GM15510 (cell line): ENCODE measurements at regions not wholly inside any gene's neighbourhood (a gene's known extent, or its start where the extent isn't known, plus 50 kb on each side); places are given as distances from the start of the nearest gene placed in this dataset.

Experiments used
- POLR2A ChIP-seq: IDR thresholded peaks from 3 replicates; pipeline ENCODE4 v1.6.1; 2011; ENCODE audit warnings: borderline replicate concordance; ENCODE audit not compliant: insufficient read length; ENCODE audit errors: extremely low read depth

DNA sequence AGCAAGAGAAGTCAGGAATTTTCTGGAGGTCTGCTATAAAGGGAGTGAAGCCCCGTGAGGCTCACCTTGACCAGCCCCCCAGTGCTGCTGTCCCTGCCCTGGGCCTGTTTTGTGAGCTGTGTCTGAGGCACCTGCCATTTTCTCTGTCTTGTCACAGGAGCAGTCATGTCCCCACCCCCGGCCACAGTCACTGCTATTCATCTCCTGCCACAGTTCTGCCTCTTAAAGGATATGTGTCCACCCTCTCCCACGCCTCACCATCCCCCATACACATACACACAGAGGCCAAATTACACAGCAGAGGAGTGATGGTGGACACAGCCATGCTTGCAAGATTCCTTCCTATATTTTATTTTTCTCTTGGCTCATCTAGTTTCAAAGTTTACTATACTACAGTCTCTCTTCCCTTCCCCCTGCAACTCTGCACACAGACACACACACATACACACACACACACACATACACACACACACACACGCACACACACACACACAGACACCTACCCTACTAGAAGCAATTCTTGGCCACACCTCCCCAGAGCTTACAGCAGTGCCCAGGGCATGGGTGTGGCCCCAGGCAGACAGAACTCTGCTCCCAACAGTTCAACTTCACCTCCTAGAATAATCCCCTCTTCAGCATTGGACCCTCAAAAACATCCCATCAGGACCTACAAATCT, 68.7 kb upstream of the TAB2 start:
- TF ChIP-seq POLR2A: no peak

DNA sequence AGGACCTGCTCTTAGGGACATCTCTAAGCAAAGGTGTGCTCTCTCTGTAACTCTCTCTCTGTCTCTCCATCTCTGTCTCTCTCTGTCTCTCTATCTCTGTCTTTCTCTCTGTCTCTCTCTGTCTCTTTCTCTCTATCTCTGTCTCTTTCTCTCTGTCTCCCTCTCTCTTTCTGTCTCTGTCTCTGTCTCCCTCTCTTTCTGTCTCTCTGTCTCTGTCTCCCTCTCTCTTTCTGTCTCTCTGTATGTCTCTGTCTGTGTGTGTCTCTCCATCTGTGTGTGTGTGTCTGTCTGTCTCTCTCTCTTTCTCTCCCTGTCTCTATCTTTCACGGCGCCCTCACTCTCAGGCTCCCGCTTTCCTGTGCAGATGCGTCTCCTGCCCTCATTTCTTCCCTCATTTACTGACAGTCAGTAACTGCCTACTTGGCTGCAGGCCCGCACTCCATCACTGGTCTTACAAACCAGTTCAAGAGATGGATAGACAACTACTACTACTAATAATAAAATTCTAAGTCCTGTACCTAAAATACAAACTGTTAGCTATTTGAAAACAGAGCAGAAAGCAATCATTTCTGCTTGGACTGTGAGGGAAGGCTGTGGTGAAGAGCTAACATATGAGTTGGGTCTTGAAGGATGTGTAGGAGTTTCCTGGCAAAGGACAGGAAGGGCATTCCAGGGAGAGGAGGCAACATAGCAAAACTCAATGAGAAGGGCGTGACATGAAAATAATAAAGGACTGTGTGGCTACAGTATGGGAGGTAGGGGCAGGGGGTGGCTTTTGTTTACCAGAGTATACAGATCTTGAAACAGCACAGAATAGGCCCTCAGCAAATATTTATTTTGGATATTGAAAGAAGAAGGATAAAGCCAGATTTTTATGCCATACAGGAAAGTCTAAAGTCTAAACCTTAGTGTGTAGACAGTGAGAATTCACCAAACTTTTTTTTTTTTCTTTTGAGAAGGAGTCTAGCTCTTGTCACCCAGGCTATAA, 67.8 kb upstream of the TAB2 start:
- TF ChIP-seq POLR2A: no peak

DNA sequence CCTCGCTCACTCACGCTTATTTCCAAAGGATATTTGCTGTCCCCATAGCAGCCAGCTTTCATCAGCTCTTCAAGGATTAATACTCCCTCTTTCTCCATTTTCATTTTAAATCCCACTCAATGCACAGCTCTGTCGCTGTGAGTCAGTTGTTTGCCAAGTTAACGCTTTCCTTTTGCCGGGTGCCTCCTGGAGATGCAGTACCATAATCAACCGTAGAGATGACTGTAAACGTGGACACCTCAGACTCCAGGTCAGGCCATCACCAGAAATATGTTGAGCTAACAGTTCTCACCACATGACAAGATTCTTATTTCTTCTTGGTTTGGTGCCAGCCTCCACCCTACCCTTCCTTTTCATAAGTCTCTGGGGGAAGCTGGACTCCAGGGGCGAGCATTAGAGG, 66.6 kb upstream of the TAB2 start:
- TF ChIP-seq POLR2A: no peak

- no peak for TF ChIP-seq POLR2A
Measured at GRCh38 chr6:149252622-149253021, 64.9 kb upstream of the TAB2 start.

DNA sequence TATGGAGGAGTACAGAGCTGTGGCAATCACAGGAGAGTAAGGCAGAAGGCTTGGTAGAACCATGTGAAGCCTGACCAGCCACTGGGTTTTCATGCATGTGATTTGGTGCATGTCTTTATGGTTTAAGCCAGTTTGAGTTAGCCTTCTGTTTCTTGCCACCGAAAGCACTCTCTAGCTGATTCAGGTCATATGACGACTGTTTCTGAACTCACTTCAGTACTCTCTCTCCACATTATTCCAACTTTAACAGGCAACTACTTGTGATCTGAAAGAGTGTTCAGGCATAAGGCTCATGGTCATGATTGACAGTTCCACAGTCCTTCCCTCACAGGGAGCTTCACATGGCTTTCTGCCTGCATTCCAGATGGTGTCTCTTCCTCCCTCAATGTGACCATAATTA, 63.3 kb upstream of the TAB2 start:
- no peak for TF ChIP-seq POLR2A

- TF ChIP-seq POLR2A: no peak
Measured at GRCh38 chr6:149259753-149260152, 57.8 kb upstream of the TAB2 start.

DNA sequence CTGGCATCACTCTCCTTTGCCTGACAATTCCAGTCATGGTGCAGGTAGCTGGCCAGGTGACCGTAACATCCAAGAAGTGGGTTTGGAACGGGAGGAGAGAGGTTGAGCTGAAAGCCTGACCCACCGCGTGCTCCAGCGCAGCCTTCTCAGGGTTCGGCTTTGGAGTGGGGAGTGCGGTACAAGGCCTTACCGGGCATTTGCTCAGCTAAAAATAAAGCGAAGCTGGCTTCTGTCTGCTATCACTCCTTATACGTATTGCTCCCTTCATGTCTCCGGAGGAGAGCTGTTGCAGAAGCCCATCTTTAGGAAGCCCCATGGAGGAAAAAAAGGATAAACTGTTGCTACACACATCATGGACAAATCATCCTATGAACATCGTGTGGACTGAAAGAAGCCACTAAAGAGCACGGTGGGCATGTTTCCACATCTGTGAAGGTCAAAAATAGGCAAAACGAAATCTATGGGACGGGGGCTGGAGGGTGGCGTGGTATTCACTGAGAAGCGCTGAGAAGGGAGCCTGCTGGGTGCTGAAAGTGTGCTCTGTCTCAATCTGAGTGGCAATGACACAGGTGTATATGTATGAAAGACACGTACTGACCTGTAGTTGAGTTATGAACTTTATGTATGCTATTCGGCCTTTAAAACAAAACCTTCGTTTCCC, 57.2 kb upstream of the TAB2 start:
- TF ChIP-seq POLR2A: no peak

DNA sequence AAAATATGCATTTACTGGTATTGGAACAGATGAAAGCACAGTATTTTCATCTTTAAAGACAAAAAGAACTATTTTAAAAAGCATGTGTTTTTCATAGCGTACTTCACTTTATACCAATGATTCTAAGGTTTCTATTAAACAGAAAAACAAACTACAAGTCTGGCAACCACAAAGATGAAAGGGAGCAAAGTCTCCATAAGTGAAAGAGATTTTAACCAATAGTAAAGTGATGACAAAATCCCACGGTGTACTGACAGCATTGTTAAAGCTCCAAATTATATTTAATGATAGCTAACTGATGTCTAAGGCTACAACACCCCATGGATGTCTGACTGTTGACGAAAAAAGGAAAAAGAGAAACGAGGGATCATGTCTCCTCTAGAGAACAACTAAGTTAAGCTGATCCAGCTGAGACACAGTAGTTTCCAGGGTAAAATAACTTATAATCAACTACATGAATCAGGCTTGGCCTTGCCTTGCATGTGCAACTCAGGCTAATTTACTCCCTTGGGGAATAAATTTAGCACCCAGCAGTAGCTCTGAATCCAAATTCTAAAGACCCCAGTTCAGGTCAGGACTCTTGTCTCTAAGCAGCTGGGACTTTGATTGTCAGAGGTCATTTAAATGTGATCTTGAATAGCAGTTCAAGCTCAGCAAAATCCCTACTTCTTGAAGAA, 56.0 kb upstream of the TAB2 start:
- TF ChIP-seq POLR2A: no peak

- no peak for TF ChIP-seq POLR2A
Measured at GRCh38 chr6:149263321-149263720, 54.2 kb upstream of the TAB2 start.

GRCh38 chr6:149264629-149265028, 52.9 kb upstream of the TAB2 start:
- TF ChIP-seq POLR2A: no peak

- no peak for TF ChIP-seq POLR2A
Measured at GRCh38 chr6:149265945-149266344, 51.6 kb upstream of the TAB2 start.

GRCh38 chr6:149266659-149267058, 50.9 kb upstream of the TAB2 start:
- TF ChIP-seq POLR2A: no peak

- no peak for TF ChIP-seq POLR2A
Measured at GRCh38 chr6:149267072-149267471, 50.4 kb upstream of the TAB2 start.

GRCh38 chr6:149267513-149268043, 49.9 kb upstream of the TAB2 start:
- no peak for TF ChIP-seq POLR2A
